GM12891 (cell line): ENCODE measurements at regions not wholly inside any gene's neighbourhood (a gene's known extent, or its start where the extent isn't known, plus 50 kb on each side); places are given as distances from the start of the nearest gene placed in this dataset.
"Not testable (repeated sequence)": the region's sequence is repeated elsewhere in the genome, so short reads cannot be mapped to it uniquely, and the experiment has no call there.

Source experiments
- DNase-seq: peaks from one replicate; pipeline ENCODE4 v3.0.0; 2011; ENCODE audit warnings: low spot score; ENCODE audit not compliant: insufficient read length
- FAIRE-seq: peaks from 2 replicates; lab custom pipeline; 2011; peaks lifted over from hg19 to GRCh38; lab: Jason Lieb, UNC
- PAX5 ChIP-seq: IDR thresholded peaks from 2 replicates; pipeline ENCODE4 v1.6.1; 2011; ENCODE audit warnings: low read length, moderate library complexity, mild to moderate bottlenecking; ENCODE audit not compliant: insufficient read depth, severe bottlenecking
- POLR2A ChIP-seq: IDR thresholded peaks from 2 replicates; pipeline ENCODE4 v1.6.1; 2011; ENCODE audit warnings: low read depth, low read length, control low read depth
- POLR2AphosphoS5 ChIP-seq: IDR thresholded peaks from 2 replicates; pipeline ENCODE4 v1.6.1; 2011; ENCODE audit warnings: low read depth, low read length, control low read depth
- POU2F2 ChIP-seq: IDR thresholded peaks from 2 replicates; pipeline ENCODE4 v1.6.1; 2011; ENCODE audit warnings: low read depth, mild to moderate bottlenecking, control low read depth, low read length, moderate library complexity
- SPI1 ChIP-seq: IDR thresholded peaks from 2 replicates; pipeline ENCODE4 v1.6.1; 2011; ENCODE audit warnings: low read depth, low read length, control low read depth
- TAF1 ChIP-seq: IDR thresholded peaks from 2 replicates; pipeline ENCODE4 v1.6.1; 2011; ENCODE audit warnings: low read depth, low read length, control low read depth

GRCh38 chr10:117757086-117757720, 214.7 kb downstream of the EMX2 start:
- no peak for TF ChIP-seq POLR2A
- TF ChIP-seq SPI1 = no peak
- TF ChIP-seq PAX5 = no peak
- no peak for TF ChIP-seq POU2F2
- no peak for TF ChIP-seq POLR2AphosphoS5
- FAIRE-seq = peak; percentile 5
- DNase-seq = no peak

DNA sequence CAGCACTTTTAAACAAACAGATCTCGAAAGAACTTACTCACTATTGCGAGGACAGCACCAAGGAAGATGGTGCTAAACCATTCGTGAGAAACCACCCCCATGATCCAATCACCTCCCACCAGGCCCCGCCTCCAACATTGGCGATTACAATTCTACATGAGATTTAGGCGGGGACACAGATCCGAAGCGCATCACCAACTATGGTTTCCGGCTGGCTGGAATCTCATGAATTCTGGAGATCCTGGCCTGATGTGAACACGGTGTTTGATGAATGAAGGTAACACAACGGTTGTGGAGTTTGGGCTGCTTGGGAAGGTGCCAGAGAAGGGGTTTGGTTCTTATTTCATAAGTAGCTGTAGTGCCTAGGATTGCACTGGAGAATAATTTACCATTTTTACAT, 216.7 kb downstream of the EMX2 start:
- FAIRE-seq = no peak
- TF ChIP-seq SPI1 = no peak
- no peak for TF ChIP-seq TAF1
- TF ChIP-seq POLR2AphosphoS5 = no peak
- no peak for TF ChIP-seq PAX5
- TF ChIP-seq POLR2A = no peak
- TF ChIP-seq POU2F2 = no peak

DNA sequence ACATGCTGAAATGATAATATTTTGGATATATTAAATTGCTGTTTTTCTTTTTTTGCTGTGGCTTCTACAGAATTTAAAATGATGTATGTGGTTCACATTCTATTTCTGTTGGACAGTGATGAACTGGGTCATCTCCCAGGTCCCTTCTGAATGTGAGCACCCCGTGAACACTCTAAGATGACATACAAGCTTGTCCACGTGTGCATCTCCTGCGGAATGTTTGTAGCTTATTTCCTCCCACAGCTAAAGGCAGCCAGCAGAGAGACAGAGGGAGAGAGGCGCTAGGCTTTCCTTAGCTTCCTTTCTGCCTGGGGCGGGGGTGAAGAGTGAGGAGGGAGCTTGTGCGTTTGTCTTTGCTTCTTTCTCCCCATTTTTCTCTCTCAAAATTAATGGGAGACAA, 219.1 kb downstream of the EMX2 start:
- no peak for FAIRE-seq

More for the DNA sequence above, 216.7 kb downstream of the EMX2 start:
- DNase-seq = no peak

DNA sequence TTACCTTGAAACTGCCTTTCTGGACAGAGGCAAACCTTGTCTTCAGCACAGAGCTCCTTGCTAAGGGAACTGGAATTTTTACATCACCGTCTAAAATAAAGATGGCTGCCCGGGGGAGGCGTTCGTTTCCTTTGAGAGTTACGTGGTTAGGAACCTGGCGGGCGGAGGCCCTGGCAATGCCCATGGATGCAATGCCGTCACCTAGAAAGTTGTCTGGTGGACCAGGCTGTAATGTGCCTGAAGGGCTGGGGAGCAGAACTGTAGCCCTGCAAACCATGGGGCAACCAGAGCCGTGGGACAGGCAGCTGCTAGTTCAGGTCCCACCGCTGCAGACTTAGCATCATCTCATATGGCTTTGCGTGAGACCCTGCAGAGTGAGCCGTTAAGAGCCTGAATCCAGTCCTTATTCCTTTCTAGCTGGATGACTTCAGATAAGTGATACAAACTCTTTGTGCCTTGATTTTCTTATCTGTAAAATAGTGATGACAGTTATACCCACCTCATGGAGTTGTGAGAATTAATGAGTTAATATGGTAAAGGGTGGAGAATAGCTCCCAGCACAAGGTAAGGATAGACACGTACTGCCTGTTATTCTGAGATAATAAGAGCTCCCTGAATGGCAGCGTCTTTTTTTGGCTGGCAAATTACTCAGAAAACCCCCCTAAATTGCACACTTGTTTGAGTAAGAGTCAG, 219.7 kb downstream of the EMX2 start:
- no peak for TF ChIP-seq TAF1
- TF ChIP-seq POU2F2 = no peak
- no peak for TF ChIP-seq POLR2AphosphoS5
- no peak for TF ChIP-seq PAX5
- no peak for TF ChIP-seq SPI1
- no peak for TF ChIP-seq POLR2A
- DNase-seq (no peak), FAIRE-seq (no peak)

More for the DNA sequence above, 219.1 kb downstream of the EMX2 start:
- no peak for TF ChIP-seq POLR2AphosphoS5
- no peak for TF ChIP-seq POLR2A
- TF ChIP-seq POU2F2 = no peak
- TF ChIP-seq PAX5 = no peak
- TF ChIP-seq SPI1 = no peak
- TF ChIP-seq TAF1 = no peak
- no peak for DNase-seq

DNA sequence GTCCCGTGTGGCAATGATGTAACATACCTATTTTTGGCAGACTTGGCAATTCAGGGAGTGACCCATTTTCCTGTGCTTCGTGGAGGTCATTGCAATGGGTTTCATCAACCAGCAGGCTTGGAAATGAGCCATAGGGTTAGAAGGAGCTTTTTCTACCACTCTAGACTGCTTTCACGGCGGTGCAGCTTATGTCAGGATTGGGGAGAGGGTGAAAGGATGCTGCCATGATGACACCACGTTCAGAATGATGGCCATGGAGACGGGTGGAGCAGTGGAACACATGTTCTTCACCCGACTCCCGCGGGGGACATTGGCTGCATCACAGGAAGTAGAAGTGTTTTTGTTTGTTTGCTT, 220.2 kb downstream of the EMX2 start:
- TF ChIP-seq PAX5 (no peak), TAF1 (no peak), SPI1 (no peak), POLR2AphosphoS5 (no peak), POU2F2 (no peak), POLR2A (no peak)
- FAIRE-seq = no peak
- no peak for DNase-seq

GRCh38 chr10:117763528-117763927, 221.0 kb downstream of the EMX2 start:
- DNase-seq (no peak), FAIRE-seq (no peak)
- TF ChIP-seq POLR2A = no peak
- no peak for TF ChIP-seq PAX5
- TF ChIP-seq POLR2AphosphoS5 = no peak
- no peak for TF ChIP-seq TAF1
- TF ChIP-seq SPI1 = no peak
- no peak for TF ChIP-seq POU2F2

- no peak for TF ChIP-seq PAX5
- DNase-seq = no peak
- no peak for FAIRE-seq
These were observed 225.9 kb downstream of the EMX2 start for GRCh38 chr10:117768333-117769042.

GRCh38 chr10:117775526-117775925, 233.0 kb downstream of the EMX2 start:
- FAIRE-seq (no peak), DNase-seq (no peak)
- TF ChIP-seq SPI1 (no peak), POLR2AphosphoS5 (no peak), POLR2A (no peak), TAF1 (no peak), POU2F2 (no peak), PAX5 (no peak)

- not testable (repeated sequence) for DNase-seq, FAIRE-seq
These were observed 234.7 kb downstream of the EMX2 start for GRCh38 chr10:117777222-117777621.

DNA sequence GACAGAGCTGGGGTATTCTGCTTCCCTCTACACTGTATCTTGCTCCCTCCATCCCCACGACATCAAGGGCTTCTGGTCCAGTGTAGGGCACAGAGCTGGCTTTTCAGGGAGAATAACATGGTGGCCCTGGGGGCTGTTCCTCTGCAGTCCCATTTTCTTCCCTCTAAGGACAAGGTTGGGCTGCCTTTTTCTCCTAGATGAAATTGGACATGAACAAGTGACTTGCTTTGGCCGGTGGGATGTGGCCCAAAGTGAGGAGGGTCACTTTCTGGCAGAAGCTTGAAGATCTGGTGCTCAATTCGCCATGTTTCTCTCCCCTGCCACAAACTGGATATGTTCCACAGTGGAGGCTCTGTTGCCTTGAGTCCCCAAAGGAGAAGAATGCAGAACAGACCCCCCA, 235.7 kb downstream of the EMX2 start:
- DNase-seq (no peak), FAIRE-seq (no peak)
- TF ChIP-seq POLR2A = no peak
- no peak for TF ChIP-seq POLR2AphosphoS5
- TF ChIP-seq SPI1 = no peak
- TF ChIP-seq PAX5 = no peak
- no peak for TF ChIP-seq TAF1
- TF ChIP-seq POU2F2 = no peak
